SK-N-SH (cell line): ENCODE measurements at regions not wholly inside any gene's neighbourhood (a gene's known extent, or its start where the extent isn't known, plus 50 kb on each side); places are given as distances from the start of the nearest gene placed in this dataset.
A peak's percentile ranks its signal among the peaks of the same experiment; 100 is the strongest.
"Not testable (repeated sequence)": the region's sequence is repeated elsewhere in the genome, so short reads cannot be mapped to it uniquely, and the experiment has no call there.

Experiments
- CTCF ChIA-PET: fragments of 300-600, 350-600 bp; formaldehyde crosslinking; extraction: SDS; loops from one replicate; lab custom pipeline; 2021; lab: Yijun Ruan, JAX
- POLR2A ChIA-PET: fragments of 350-600 bp; sonication (Branson Sonifier 250); formaldehyde crosslinking; extraction: SDS; loops from one replicate; lab custom pipeline; 2020; ENCODE audit warnings: antibody characterized with exemption, inconsistent platforms; lab: Yijun Ruan, JAX
- DNase-seq: peaks from one replicate; pipeline ENCODE4 v3.0.0; 2012
- H2AFZ ChIP-seq: fragments of 200-600 bp; sonication (generic); 2 replicates; pipeline ENCODE4 v1.8.1; 2016; ENCODE audit warnings: antibody characterized with exemption, mild to moderate bottlenecking, low read depth
- H3F3A ChIP-seq: fragments of 200-600 bp; sonication (generic); replicated peaks from 2 replicates; pipeline ENCODE3; 2016; ENCODE audit warnings: antibody characterized with exemption, mild to moderate bottlenecking; ENCODE audit not compliant: insufficient read depth
- H3K27ac ChIP-seq, 2 experiments: fragments of 200-500 bp in 1 of 2; fragments of 200-600 bp in 1 of 2; sonication (Bioruptor generic) in 1 of 2; sonication (generic), shearing (Covaris generic) in 1 of 2; 2 replicates each; pipeline versions ENCODE4 v1.5.1 to v1.6.1; 2014 to 2016; ENCODE audit warnings: low read depth in 2 of 2, inconsistent platforms in 1 of 2, low read length in 1 of 2, mild to moderate bottlenecking in 1 of 2, mixed read lengths in 1 of 2
- H3K27me3 ChIP-seq: fragments of 200-600 bp; sonication (generic), shearing (Covaris generic); 2 replicates; pipeline ENCODE4 v1.6.1; 2016; ENCODE audit warnings: mixed run types; ENCODE audit not compliant: insufficient read depth
- H3K36me3 ChIP-seq, 2 experiments: fragments of 200-500 bp in 1 of 2; fragments of 200-600 bp in 1 of 2; sonication (Bioruptor generic) in 1 of 2; sonication (generic) in 1 of 2; replicated peaks in 1 of 2; 2 replicates each; pipeline versions ENCODE3 to v1.5.1; 2014 to 2016; ENCODE audit warnings: low read length in 1 of 2, mild to moderate bottlenecking in 1 of 2; ENCODE audit not compliant: insufficient read depth in 2 of 2, control insufficient read depth in 1 of 2
- H3K4me1 ChIP-seq, 2 experiments: fragments of 200-500 bp in 1 of 2; fragments of 200-600 bp in 1 of 2; sonication (Bioruptor generic) in 1 of 2; sonication (generic), shearing (Covaris generic) in 1 of 2; 2 replicates each; pipeline versions ENCODE4 v1.5.1 to v1.6.1; 2014 to 2016; ENCODE audit warnings: low read depth in 1 of 2, low read length in 1 of 2, mixed run types in 1 of 2; ENCODE audit not compliant: insufficient read depth in 2 of 2, control insufficient read depth in 1 of 2
- H3K4me2 ChIP-seq: fragments of 200-600 bp; sonication (generic), shearing (Covaris generic); 2 replicates; pipeline ENCODE4 v1.6.1; 2017; ENCODE audit warnings: mixed run types
- H3K4me3 ChIP-seq, 2 experiments: fragments of 200-500 bp in 1 of 2; fragments of 200-600 bp in 1 of 2; sonication (Bioruptor generic) in 1 of 2; sonication (generic), shearing (Covaris generic) in 1 of 2; 2 replicates each; pipeline versions ENCODE4 v1.5.1 to v1.8.1; 2014 to 2016; ENCODE audit warnings: low read depth in 2 of 2, inconsistent platforms in 1 of 2, low read length in 1 of 2, mild to moderate bottlenecking in 1 of 2, mixed read lengths in 1 of 2, moderate library complexity in 1 of 2
- H3K79me2 ChIP-seq: fragments of 200-600 bp; sonication (generic); 2 replicates; pipeline ENCODE4 v1.8.1; 2017; ENCODE audit warnings: mild to moderate bottlenecking; ENCODE audit not compliant: insufficient read depth
- H3K9ac ChIP-seq: fragments of 200-600 bp; sonication (generic); 2 replicates; pipeline ENCODE4 v1.6.1; 2017; ENCODE audit warnings: mixed run types
- H3K9me2 ChIP-seq: fragments of 200-600 bp; sonication (generic); 2 replicates; pipeline ENCODE4 v1.6.1; 2017; ENCODE audit warnings: mixed run types
- H3K9me3 ChIP-seq: fragments of 200-600 bp; sonication (generic); 2 replicates; pipeline ENCODE4 v1.6.1; 2017; ENCODE audit warnings: mixed run types, mild to moderate bottlenecking, moderate library complexity
- H4K20me1 ChIP-seq: fragments of 200-600 bp; sonication (generic); 2 replicates; pipeline ENCODE4 v1.6.1; 2017; ENCODE audit warnings: mild to moderate bottlenecking, mixed run types; ENCODE audit not compliant: insufficient read depth
- CTCF ChIP-seq: fragments of 200-600 bp; sonication (generic); IDR thresholded peaks from 2 replicates; pipeline ENCODE4 v1.6.1; 2017; ENCODE audit warnings: antibody characterized with exemption, mild to moderate bottlenecking, moderate library complexity
- JUND ChIP-seq: IDR thresholded peaks from 2 replicates; pipeline ENCODE4 v1.4.0; 2012
- NRF1 ChIP-seq: IDR thresholded peaks from 2 replicates; pipeline ENCODE4 v1.6.1; 2012; ENCODE audit warnings: low read depth, mild to moderate bottlenecking, low read length
- PBX3 ChIP-seq: IDR thresholded peaks from 2 replicates; pipeline ENCODE4; 2012
- POLR2AphosphoS5 ChIP-seq: IDR thresholded peaks from 2 replicates; pipeline ENCODE4 v1.6.1; 2012; ENCODE audit warnings: low read depth, low read length
- REST ChIP-seq: IDR thresholded peaks from 2 replicates; pipeline ENCODE4 v1.6.1; 2012; ENCODE audit warnings: mild to moderate bottlenecking, low read depth, low read length, moderate library complexity
- SMC3 ChIP-seq: IDR thresholded peaks from 2 replicates; pipeline ENCODE4 v1.6.1; 2012; ENCODE audit warnings: low read depth, low read length, improper control_type of control experiment
- ZBTB33 ChIP-seq: IDR thresholded peaks from 2 replicates; pipeline ENCODE4 v1.4.0; 2012; ENCODE audit warnings: low read depth, borderline replicate concordance
- WGBS: methylation state at CpG from one replicate; pipeline ENCODE4 v1.1.6; 2017; ENCODE audit warnings: low lambda C conversion rate; 5-methylcytosine and 5-hydroxymethylcytosine counted together

GRCh38 chr21:13969002-13969401, 241.8 kb downstream of the LIPI start:
- H3K4me1 ChIP-seq, CTCF ChIA-PET, H3K79me2 ChIP-seq, H3K36me3 ChIP-seq, H3K9me3 ChIP-seq, H3K27me3 ChIP-seq, H4K20me1 ChIP-seq, H3K4me3 ChIP-seq, H3K9me2 ChIP-seq, H3K27ac ChIP-seq, POLR2A ChIA-PET, H2AFZ ChIP-seq, H3K9ac ChIP-seq, H3F3A ChIP-seq, DNase-seq, H3K4me2 ChIP-seq: not testable (repeated sequence)
- 51% methylated on average over 2 of the region's 2 CpGs for WGBS

GRCh38 chr21:13963259-13963658, 247.5 kb downstream of the LIPI start:
- H4K20me1 ChIP-seq, H3K79me2 ChIP-seq, H3K9me3 ChIP-seq, H3K27ac ChIP-seq, H3K9me2 ChIP-seq, H3K27me3 ChIP-seq, CTCF ChIA-PET, POLR2A ChIA-PET, DNase-seq, H2AFZ ChIP-seq, H3K9ac ChIP-seq, H3K36me3 ChIP-seq, H3F3A ChIP-seq, H3K4me1 ChIP-seq, H3K4me2 ChIP-seq, H3K4me3 ChIP-seq: not testable (repeated sequence)
- 55% methylated on average over 3 of the region's 3 CpGs for WGBS

GRCh38 chr21:13937236-13937635, 273.5 kb downstream of the LIPI start:
- H3K4me3 ChIP-seq = no peak overlapping the region
- no peak overlapping the region for H3K4me2 ChIP-seq
- H3K4me1 ChIP-seq = no peaks in the 10 kb centered on the region
- ChIA-PET POLR2A (no interaction called here), CTCF (no interaction called here)
- no peaks in the 10 kb centered on the region for H3K27me3 ChIP-seq
- H3K9me3 ChIP-seq = no peaks in the 10 kb centered on the region
- no peaks in the 10 kb centered on the region for H3K79me2 ChIP-seq
- no peak overlapping the region for H2AFZ ChIP-seq
- no peak overlapping the region for H3K27ac ChIP-seq
- no peaks in the 10 kb centered on the region for H3K36me3 ChIP-seq
- 67% methylated on average over 21 of the region's 21 CpGs for WGBS
- no peaks in the 10 kb centered on the region for H3K9me2 ChIP-seq
- TF ChIP-seq SMC3 (no peak), CTCF (no peak), ZBTB33 (no peak), NRF1 (no peak), POLR2AphosphoS5 (no peak), REST (no peak), JUND (no peak), PBX3 (no peak)
- H3F3A ChIP-seq = no peaks in the 10 kb centered on the region
- no peaks in the 10 kb centered on the region for H4K20me1 ChIP-seq
- DNase-seq = peak; percentile 1
- H3K9ac ChIP-seq = no peak overlapping the region
